ENCODE measurements at regions not wholly inside any gene's neighbourhood (a gene's known extent, or its start where the extent isn't known, plus 50 kb on each side); places are given as distances from the start of the nearest gene placed in this dataset.

DNA sequence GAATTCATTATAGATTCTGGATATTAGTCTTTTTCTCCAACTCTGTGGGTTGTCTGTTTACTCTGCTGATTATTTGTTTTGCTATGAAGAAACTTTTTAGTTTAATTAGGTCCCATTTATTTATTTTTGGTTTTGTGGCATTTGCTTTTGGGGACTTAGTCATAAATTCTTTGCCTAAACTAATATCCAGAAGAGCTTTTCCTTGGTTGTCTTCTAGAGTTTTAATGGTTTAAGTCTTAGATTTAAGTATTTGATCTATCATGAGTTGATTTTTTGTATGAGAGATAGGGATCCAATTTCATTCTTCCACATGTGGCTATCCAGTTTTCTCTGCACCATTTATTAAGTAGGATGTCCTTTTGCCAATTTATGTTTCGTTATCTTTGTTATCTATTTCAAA, 683.4 kb upstream of the FBXO33 start:
- no peak overlapping the region for H3K27ac Mint-ChIP-seq
- Histone ChIP-seq H3K18ac (ENCODE audit: insufficient read length, low read depth, low read length) (no peak overlapping the region), H3K79me2 (ENCODE audit: insufficient read depth, low read length) (no peaks in the 10 kb centered on the region), H4K20me1 (ENCODE audit: control insufficient read depth, insufficient read depth, insufficient read length) (no peaks in the 10 kb centered on the region), H2BK120ac (ENCODE audit: low read depth, low read length, poor library complexity, severe bottlenecking) (no peak overlapping the region), H3K4me2 (ENCODE audit: insufficient read depth, insufficient read length, low read length) (no peak overlapping the region), H3K79me1 (ENCODE audit: insufficient read depth, low read depth, low read length, poor library complexity, severe bottlenecking) (no peaks in the 10 kb centered on the region), H2AK5ac (ENCODE audit: insufficient read length, low read length) (no peak overlapping the region), H3K27me3 (ENCODE audit: insufficient read depth, low read length) (no peaks in the 10 kb centered on the region), H2BK20ac (ENCODE audit: low read depth, low read length, poor library complexity, severe bottlenecking) (no peak overlapping the region), H3K9ac (ENCODE audit: extremely low read depth, insufficient read length, low read length) (no peak overlapping the region), H4K5ac (ENCODE audit: insufficient read length, low read depth, low read length) (no peak overlapping the region), H2BK5ac (ENCODE audit: insufficient read length, low read length) (no peak overlapping the region), H4K8ac (replicated peaks; ENCODE audit: insufficient read length, low read depth, low read length) (no peak overlapping the region), H2AFZ (ENCODE audit: low read length) (no peak overlapping the region), H2BK12ac (ENCODE audit: insufficient read length, low read depth, low read length) (no peak overlapping the region), H3K27ac (ENCODE audit: insufficient read length, low read depth, low read length) (no peak overlapping the region), H3K14ac (ENCODE audit: insufficient read depth, low read length) (no peak overlapping the region), H2BK15ac (ENCODE audit: low read depth, low read length) (no peak overlapping the region), H3K23ac (ENCODE audit: insufficient read length, low read depth, low read length) (no peak overlapping the region), H3T11ph (ENCODE audit: low read length) (no peak overlapping the region), H4K91ac (ENCODE audit: insufficient read length, low read depth, low read length) (no peak overlapping the region), H3K4me1 (ENCODE audit: insufficient read depth, low read length) (no peaks in the 10 kb centered on the region), H3K4ac (ENCODE audit: low read depth, low read length) (no peak overlapping the region), H3K9me3 (ENCODE audit: control insufficient read depth, low read depth, low read length) (no peaks in the 10 kb centered on the region), H3K56ac (ENCODE audit: insufficient read length, low read depth, low read length) (no peak overlapping the region), H3K23me2 (ENCODE audit: insufficient read length, low read depth, low read length, poor library complexity, severe bottlenecking) (peaks cover 3% of the 10 kb centered on the region)
- TF ChIP-seq, protein P1, sequence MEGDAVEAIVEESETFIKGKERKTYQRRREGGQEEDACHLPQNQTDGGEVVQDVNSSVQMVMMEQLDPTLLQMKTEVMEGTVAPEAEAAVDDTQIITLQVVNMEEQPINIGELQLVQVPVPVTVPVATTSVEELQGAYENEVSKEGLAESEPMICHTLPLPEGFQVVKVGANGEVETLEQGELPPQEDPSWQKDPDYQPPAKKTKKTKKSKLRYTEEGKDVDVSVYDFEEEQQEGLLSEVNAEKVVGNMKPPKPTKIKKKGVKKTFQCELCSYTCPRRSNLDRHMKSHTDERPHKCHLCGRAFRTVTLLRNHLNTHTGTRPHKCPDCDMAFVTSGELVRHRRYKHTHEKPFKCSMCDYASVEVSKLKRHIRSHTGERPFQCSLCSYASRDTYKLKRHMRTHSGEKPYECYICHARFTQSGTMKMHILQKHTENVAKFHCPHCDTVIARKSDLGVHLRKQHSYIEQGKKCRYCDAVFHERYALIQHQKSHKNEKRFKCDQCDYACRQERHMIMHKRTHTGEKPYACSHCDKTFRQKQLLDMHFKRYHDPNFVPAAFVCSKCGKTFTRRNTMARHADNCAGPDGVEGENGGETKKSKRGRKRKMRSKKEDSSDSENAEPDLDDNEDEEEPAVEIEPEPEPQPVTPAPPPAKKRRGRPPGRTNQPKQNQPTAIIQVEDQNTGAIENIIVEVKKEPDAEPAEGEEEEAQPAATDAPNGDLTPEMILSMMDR (conservative IDR thresholded peaks at IDR 0.05): no peak
- no peaks in the 10 kb centered on the region for H3K27me3 Mint-ChIP-seq (ENCODE audit: low read depth)
- no CpG with 5 or more reads among the region's 1 CpG for WGBS (ENCODE audit: extremely low coverage, insufficient read length, low lambda C conversion rate)
- H3K4me3 Mint-ChIP-seq: no peak overlapping the region
- no peaks in the 10 kb centered on the region for H3K4me1 Mint-ChIP-seq
- no peaks in the 10 kb centered on the region; a peak in 1 of 7 replicates for H3K36me3 Mint-ChIP-seq (ENCODE audit: insufficient read depth in 1 of 3, low read depth in 3 of 3)
- no peaks in the 10 kb centered on the region for H3K9me3 Mint-ChIP-seq
- no peak for DNase-seq
